Naive thymus-derived CD4-positive, alpha-beta T cell (primary cell): ENCODE measurements at regions not wholly inside any gene's neighbourhood (a gene's known extent, or its start where the extent isn't known, plus 50 kb on each side); places are given as distances from the start of the nearest gene placed in this dataset.

ENCODE experiments used
- ATAC-seq: fragments of 150-1000 bp; cut with Tn5 transposase; 2 replicates; pipeline ENCODE4 v1.10.0; 2021; ENCODE audit warnings: mild to moderate bottlenecking, moderate library complexity
- CTCF ChIA-PET: fragments of 350-600 bp; sonication (Branson Sonifier 250); formaldehyde crosslinking; loops from one replicate; lab custom pipeline; 2021; ENCODE audit warnings: antibody characterized with exemption; lab: Charles Lee
- POLR2A ChIA-PET: fragments of 350-600 bp; sonication (Branson Sonifier 250); formaldehyde crosslinking; loops from one replicate; lab custom pipeline; 2021; ENCODE audit warnings: antibody characterized with exemption, inconsistent platforms; lab: Charles Lee
- DNase-seq, 9 donors: peaks; one replicate each; pipeline versions ENCODE4 v3.0.0 to v3.0.0-alpha.2; 2020 to 2022; ENCODE audit warnings: mixed read lengths in 1 of 9
- H3K27ac ChIP-seq: one replicate; pipeline ENCODE4 v1.7.0; 2013; ENCODE audit warnings: mild to moderate bottlenecking, low read depth, low read length, moderate library complexity
- H3K27me3 ChIP-seq, 2 donors: one replicate each; pipeline ENCODE4 v1.7.0; 2013; ENCODE audit warnings: low read length in 2 of 2, mild to moderate bottlenecking in 2 of 2, moderate library complexity in 2 of 2; ENCODE audit not compliant: control insufficient read depth in 2 of 2, insufficient read depth in 2 of 2
- H3K36me3 ChIP-seq, 3 experiments: 1 replicate in 2 of 3; 2 replicates in 1 of 3; pipeline ENCODE4 v1.7.0; 2013; ENCODE audit warnings: low read length in 3 of 3, mild to moderate bottlenecking in 3 of 3, moderate library complexity in 1 of 3; ENCODE audit not compliant: insufficient read depth in 3 of 3, control insufficient read depth in 2 of 3
- H3K4me1 ChIP-seq, 2 donors: one replicate each; pipeline ENCODE4 v1.7.0; 2013; ENCODE audit warnings: low read length in 2 of 2, mild to moderate bottlenecking in 2 of 2, moderate library complexity in 1 of 2; ENCODE audit not compliant: control insufficient read depth in 2 of 2, insufficient read depth in 2 of 2
- H3K4me3 ChIP-seq: 2 replicates; pipeline ENCODE4 v1.7.0; 2013; ENCODE audit warnings: mild to moderate bottlenecking, low read length
- H3K9me3 ChIP-seq, 3 experiments: 1 replicate in 2 of 3; 2 replicates in 1 of 3; pipeline ENCODE4 v1.7.0; 2013; ENCODE audit warnings: low read length in 3 of 3; ENCODE audit not compliant: control insufficient read depth in 2 of 3
- H3K27ac Mint-ChIP-seq, 9 donors: one replicate each; pipeline ENCODE4 v1.8.0; 2020 to 2022; ENCODE audit warnings: mixed read lengths in 9 of 9, mild to moderate bottlenecking in 8 of 9, moderate library complexity in 5 of 9, inconsistent platforms in 2 of 9
- H3K27me3 Mint-ChIP-seq, 5 donors: one replicate each; pipeline ENCODE4 v1.8.0; 2021 to 2022; ENCODE audit warnings: mixed read lengths in 5 of 5, mild to moderate bottlenecking in 1 of 5
- H3K36me3 Mint-ChIP-seq, 5 donors: one replicate each; pipeline ENCODE4 v1.8.0; 2020 to 2022; ENCODE audit warnings: mixed read lengths in 5 of 5, mild to moderate bottlenecking in 3 of 5, inconsistent platforms in 1 of 5
- H3K4me1 Mint-ChIP-seq, 7 donors: one replicate each; pipeline ENCODE4 v1.8.0; 2020 to 2022; ENCODE audit warnings: mixed read lengths in 7 of 7, mild to moderate bottlenecking in 3 of 7, inconsistent platforms in 1 of 7
- H3K4me3 Mint-ChIP-seq, 10 donors: one replicate each; pipeline ENCODE4 v1.8.0; 2020 to 2022; ENCODE audit warnings: mild to moderate bottlenecking in 10 of 10, mixed read lengths in 10 of 10, moderate library complexity in 6 of 10, inconsistent platforms in 2 of 10
- H3K9me3 Mint-ChIP-seq, 11 donors: one replicate each; pipeline ENCODE4 v1.8.0; 2020 to 2022; ENCODE audit warnings: mixed read lengths in 11 of 11, mild to moderate bottlenecking in 4 of 11, inconsistent platforms in 1 of 11, moderate library complexity in 1 of 11
- intact Hi-C, 2 donors: fragments of 100-400 bp; cut with micrococcal nuclease; formaldehyde crosslinking; loops; one replicate each; pipeline ENCODE4 v1.15.1; 2023

- H3K36me3 ChIP-seq: no peaks in the 10 kb centered on the region
- Mint-ChIP-seq H3K36me3 (no peaks in the 10 kb centered on the region), H3K4me3 (no peak overlapping the region), H3K27ac (no peak overlapping the region), H3K27me3 (peaks cover 0 to 52% (median 7%) of the 10 kb centered on the region in 5 donors), H3K4me1 (peaks cover 7 to 14% (median 13%) of the 10 kb centered on the region in 7 donors), H3K9me3 (no peaks in the 10 kb centered on the region)
- ATAC-seq: no peak
- peaks cover 0 to 3% of the 10 kb centered on the region in 2 donors for H3K27me3 ChIP-seq
- CTCF ChIA-PET: no interaction called here
- no peak for DNase-seq
- peaks cover 0 to 10% of the 10 kb centered on the region in 2 donors for H3K4me1 ChIP-seq
- no peak overlapping the region for H3K27ac ChIP-seq
- no peak overlapping the region for H3K4me3 ChIP-seq
- POLR2A ChIA-PET: no interaction called here
- H3K9me3 ChIP-seq: no peaks in the 10 kb centered on the region
- intact Hi-C loops: no loop called here
Measured at GRCh38 chr2:47297767-47298425, 71.2 kb upstream of the EPCAM start.

DNA sequence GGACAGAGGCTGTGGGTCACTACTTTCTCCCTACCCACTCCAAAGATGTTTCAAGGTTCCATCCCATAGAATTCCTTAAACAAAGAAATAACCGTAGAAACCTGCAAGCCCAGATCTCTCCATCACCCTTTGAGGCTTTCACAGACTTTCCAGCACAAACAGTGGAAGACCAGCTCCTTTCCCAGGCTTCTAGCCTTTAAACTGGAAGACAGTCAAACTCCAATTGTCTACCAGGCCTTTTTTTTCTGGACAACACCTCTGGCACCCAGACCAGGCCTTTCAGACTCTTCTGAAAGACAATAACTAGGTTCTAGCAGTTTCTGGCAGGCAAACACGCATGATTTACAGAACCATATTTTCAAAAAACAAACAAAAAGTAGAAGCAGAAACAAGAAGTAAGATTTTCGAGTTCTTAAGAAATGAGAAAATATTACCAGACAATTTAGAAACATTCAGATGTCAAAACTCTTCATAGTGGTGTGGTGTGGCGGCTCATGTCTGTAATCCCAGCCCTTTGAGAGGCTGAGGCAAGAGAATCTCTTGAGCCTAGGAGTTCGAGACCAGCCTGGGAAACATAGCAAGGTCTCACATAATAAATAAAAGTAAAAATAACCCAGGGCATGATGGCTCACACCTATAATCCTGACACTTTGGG, 73.0 kb upstream of the EPCAM start:
- peaks cover 7 to 12% (median 11%) of the 10 kb centered on the region in 7 donors for H3K4me1 Mint-ChIP-seq
- no peaks in the 10 kb centered on the region for H3K27me3 ChIP-seq
- no peak overlapping the region for H3K27ac ChIP-seq
- H3K4me3 ChIP-seq: no peak overlapping the region
- H3K36me3 ChIP-seq: no peaks in the 10 kb centered on the region
- CTCF ChIA-PET: no interaction called here
- intact Hi-C loops: loop anchor here in 1 of 2 donors (2.0 kb wide), 1 partner anchor 69 kb away; no protein-coding TSS in a partner anchor
- H3K27ac Mint-ChIP-seq: no peak overlapping the region
- H3K4me1 ChIP-seq: peaks cover 0 to 8% of the 10 kb centered on the region in 2 donors
- POLR2A ChIA-PET: no interaction called here
- peaks cover 0 to 45% (median 0%) of the 10 kb centered on the region in 5 donors for H3K27me3 Mint-ChIP-seq
- DNase-seq (no peak), ATAC-seq (no peak)
- no peak overlapping the region for H3K4me3 Mint-ChIP-seq
- H3K36me3 Mint-ChIP-seq: no peaks in the 10 kb centered on the region
- no peaks in the 10 kb centered on the region for H3K9me3 ChIP-seq
- no peaks in the 10 kb centered on the region for H3K9me3 Mint-ChIP-seq

GRCh38 chr2:47295131-47295980, 73.8 kb upstream of the EPCAM start:
- Mint-ChIP-seq H3K4me3 (no peak overlapping the region), H3K36me3 (no peaks in the 10 kb centered on the region), H3K4me1 (peaks cover under 1 to 4% (median 4%) of the 10 kb centered on the region in 7 donors), H3K27me3 (peaks cover 0 to 37% (median 0%) of the 10 kb centered on the region in 5 donors), H3K27ac (no peak overlapping the region), H3K9me3 (no peaks in the 10 kb centered on the region)
- Histone ChIP-seq H3K27ac (no peak overlapping the region), H3K27me3 (no peaks in the 10 kb centered on the region), H3K36me3 (no peaks in the 10 kb centered on the region), H3K9me3 (no peaks in the 10 kb centered on the region), H3K4me1 (peaks cover 0 to 2% of the 10 kb centered on the region in 2 donors), H3K4me3 (no peak overlapping the region)
- no peak for ATAC-seq
- CTCF ChIA-PET: no interaction called here
- intact Hi-C loops: loop anchor here in 1 of 2 donors (2.0 kb wide), 1 partner anchor 69 kb away; no protein-coding TSS in a partner anchor
- POLR2A ChIA-PET: no interaction called here
- DNase-seq: no peak

DNA sequence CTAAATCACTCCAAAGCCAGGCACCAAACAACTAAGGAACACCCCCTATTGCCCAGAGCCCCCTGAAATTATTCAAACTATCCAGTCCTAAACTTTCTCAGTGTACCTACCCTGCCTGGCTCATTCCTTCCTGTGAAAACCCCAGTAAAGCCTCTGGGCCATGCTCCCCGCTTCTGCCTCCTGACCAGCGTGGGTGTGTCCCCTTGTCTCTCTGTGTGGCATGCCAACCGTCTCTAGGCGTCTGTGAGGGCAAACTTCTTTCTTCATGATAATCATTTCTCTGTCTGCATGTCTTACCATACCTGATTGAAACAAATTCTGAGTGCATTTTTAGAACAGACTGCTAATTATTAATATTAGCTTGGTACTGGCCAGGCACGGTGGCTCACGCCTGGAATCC, 75.1 kb upstream of the EPCAM start:
- no peaks in the 10 kb centered on the region for H3K4me1 ChIP-seq
- no peaks in the 10 kb centered on the region for H3K9me3 Mint-ChIP-seq
- intact Hi-C loops: loop anchor here in 1 of 2 donors (2.0 kb wide), 1 partner anchor 71 kb away; no protein-coding TSS in a partner anchor
- no peak overlapping the region for H3K27ac ChIP-seq
- DNase-seq (no peak), ATAC-seq (no peak)
- H3K4me3 Mint-ChIP-seq: no peak overlapping the region
- H3K4me1 Mint-ChIP-seq: no peaks in the 10 kb centered on the region
- CTCF ChIA-PET: no interaction called here
- H3K36me3 ChIP-seq: no peaks in the 10 kb centered on the region
- no peaks in the 10 kb centered on the region for H3K27me3 ChIP-seq
- no peaks in the 10 kb centered on the region for H3K9me3 ChIP-seq
- H3K4me3 ChIP-seq: no peak overlapping the region
- H3K36me3 Mint-ChIP-seq: no peaks in the 10 kb centered on the region
- POLR2A ChIA-PET: no interaction called here
- H3K27ac Mint-ChIP-seq: no peak overlapping the region
- H3K27me3 Mint-ChIP-seq: peaks cover 0 to 30% (median 0%) of the 10 kb centered on the region in 5 donors

DNA sequence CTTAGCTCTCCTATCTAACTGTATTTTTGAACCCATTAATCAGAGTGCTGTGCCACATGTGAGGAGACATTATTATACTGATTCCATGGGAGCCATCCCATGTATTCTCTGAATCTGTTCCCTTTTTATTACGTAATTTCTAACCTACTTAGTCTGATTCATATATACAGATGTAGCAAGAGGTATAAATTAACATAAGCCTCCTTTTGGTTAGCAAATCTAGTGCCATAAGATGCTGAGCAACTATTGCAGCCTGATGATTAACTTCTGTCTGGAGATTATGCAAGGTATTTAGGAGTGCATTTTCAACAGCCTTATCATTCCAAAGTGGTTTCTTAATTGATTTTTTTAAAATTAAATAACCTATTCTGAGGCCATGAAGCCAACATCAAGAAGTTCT, 80.2 kb upstream of the EPCAM start:
- Mint-ChIP-seq H3K27ac (no peak overlapping the region), H3K27me3 (peaks cover 0 to 13% (median 0%) of the 10 kb centered on the region in 5 donors), H3K9me3 (no peaks in the 10 kb centered on the region), H3K4me3 (no peak overlapping the region), H3K36me3 (no peaks in the 10 kb centered on the region), H3K4me1 (no peaks in the 10 kb centered on the region)
- H3K36me3 ChIP-seq: no peaks in the 10 kb centered on the region
- ChIA-PET CTCF (no interaction called here), POLR2A (no interaction called here)
- DNase-seq (no peak), ATAC-seq (peak; percentile 60)
- no peaks in the 10 kb centered on the region for H3K9me3 ChIP-seq
- intact Hi-C loops: no loop called here
- no peaks in the 10 kb centered on the region for H3K27me3 ChIP-seq
- no peak overlapping the region for H3K27ac ChIP-seq
- H3K4me3 ChIP-seq: no peak overlapping the region
- no peaks in the 10 kb centered on the region for H3K4me1 ChIP-seq

DNA sequence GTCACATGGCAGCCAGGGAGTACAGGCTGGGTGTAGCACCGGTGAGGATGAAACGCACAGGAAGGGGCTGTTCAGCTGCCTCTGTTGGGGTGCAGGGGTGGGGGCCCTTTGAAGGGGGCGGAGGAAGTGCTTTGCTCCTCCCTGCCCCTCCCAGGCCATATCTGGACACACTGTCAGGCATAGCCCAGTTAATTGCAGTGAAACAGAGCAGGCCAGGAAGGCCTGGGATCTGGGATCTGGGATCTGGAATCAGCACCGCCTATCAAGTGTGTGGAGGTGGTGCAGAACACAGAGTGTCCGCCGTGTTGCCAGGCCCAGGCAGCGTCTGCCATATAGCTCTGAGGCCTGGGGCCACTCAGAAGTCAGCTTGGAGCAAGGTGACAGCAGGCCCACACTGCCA, 85.5 kb upstream of the EPCAM start:
- H3K27ac Mint-ChIP-seq: no peak overlapping the region
- no peak for DNase-seq

More for the DNA sequence above, 85.5 kb upstream of the EPCAM start:
- Mint-ChIP-seq H3K36me3 (no peaks in the 10 kb centered on the region), H3K9me3 (peaks cover 0 to 2% (median 0%) of the 10 kb centered on the region in 11 donors), H3K4me1 (no peaks in the 10 kb centered on the region), H3K4me3 (no peak overlapping the region), H3K27me3 (peaks cover 0 to 10% (median 0%) of the 10 kb centered on the region in 5 donors)
- no peaks in the 10 kb centered on the region for H3K27me3 ChIP-seq
- no peaks in the 10 kb centered on the region for H3K4me1 ChIP-seq
- ChIA-PET POLR2A (no interaction called here), CTCF (no interaction called here)
- no peak overlapping the region for H3K4me3 ChIP-seq
- intact Hi-C loops: no loop called here
- H3K9me3 ChIP-seq: no peaks in the 10 kb centered on the region
- H3K27ac ChIP-seq: no peak overlapping the region
- H3K36me3 ChIP-seq: no peaks in the 10 kb centered on the region
- ATAC-seq: no peak
